ENCODE measurements at regions not wholly inside any gene's neighbourhood (a gene's known extent, or its start where the extent isn't known, plus 50 kb on each side); places are given as distances from the start of the nearest gene placed in this dataset.

DNA sequence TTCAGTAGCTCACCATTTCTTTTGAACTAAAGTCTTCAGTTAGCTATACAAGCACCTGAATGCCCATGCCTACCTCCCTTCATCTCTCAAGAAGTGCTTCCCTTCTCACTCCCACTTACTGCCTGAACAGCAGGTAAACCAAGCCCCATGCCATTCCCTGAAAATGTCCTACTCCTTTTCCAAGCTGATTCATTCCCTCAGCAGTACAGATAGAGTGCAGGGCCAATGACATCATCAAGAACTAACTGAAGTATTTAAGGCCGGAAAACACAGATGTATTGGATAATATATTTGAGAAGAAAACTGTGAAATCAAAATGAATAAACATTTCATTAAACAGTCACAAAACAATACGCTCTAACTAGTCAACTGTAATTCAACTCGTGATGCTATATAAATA, 478.8 kb upstream of the CDH11 start:
- WGBS (ENCODE audit: low lambda C conversion rate): 17% methylated on average over 3 of the region's 3 CpGs
- H3K36me3 ChIP-seq (replicated peaks in 1 of 2; ENCODE audit: control insufficient read depth in 1 of 2, insufficient read depth in 2 of 2, low read length in 2 of 2): no peaks in the 10 kb centered on the region
- POLR2A ChIA-PET: no interaction called here
- no peak overlapping the region for H3K4me3 ChIP-seq (replicated peaks in 1 of 3; ENCODE audit: insufficient read depth in 1 of 3, low read depth in 2 of 3, low read length in 3 of 3)
- H3K4me1 ChIP-seq (ENCODE audit: insufficient read depth, low read length): no peaks in the 10 kb centered on the region
- DNase-seq (ENCODE audit: low spot score) (no peak), ATAC-seq (no peak), FAIRE-seq (no peak)
- H3K9ac ChIP-seq (ENCODE audit: insufficient read depth, low read depth, low read length): no peak overlapping the region
- no peaks in the 10 kb centered on the region for H4K20me1 ChIP-seq (ENCODE audit: insufficient read depth, low read length)
- H3K27me3 ChIP-seq (ENCODE audit: control insufficient read depth in 1 of 2, insufficient read depth in 2 of 2, low read length in 2 of 2): no peaks in the 10 kb centered on the region
- intact Hi-C loops (cut with micrococcal nuclease; ENCODE audit: unreplicated experiment): no loop called here
- in situ Hi-C loops (cut with HindIII; ENCODE audit: extremely low pct_ligation_motif_present, low pct_unique_long_range_greater_than_20kb): no loop called here
- no peaks in the 10 kb centered on the region for H3K79me2 ChIP-seq (ENCODE audit: insufficient read depth, low read length)
- BruUV-seq (replicated peaks): no TSS peak
- CTCF ChIA-PET (ENCODE audit: low intra/inter-chr PET ratio, low total read pairs): no interaction called here
- no peaks in the 10 kb centered on the region for H3K9me3 ChIP-seq (ENCODE audit: low read length)
- no peak overlapping the region for H3K27ac ChIP-seq (ENCODE audit: extremely low read length, insufficient read depth, low read length)
- TF ChIP-seq SKIL (CRISPR knock-in tag; IDR thresholded peaks at IDR 0.05; ENCODE audit: borderline replicate concordance) (no peak), ATF7 (IDR thresholded peaks at IDR 0.05) (peak; percentile 87), ATF7 (CRISPR knock-in tag; IDR thresholded peaks at IDR 0.05) (no peak), RCOR2 (CRISPR knock-in tag; IDR thresholded peaks at IDR 0.05) (no peak)
- no peak overlapping the region for H2AFZ ChIP-seq (ENCODE audit: low read length)
- H3K4me2 ChIP-seq (ENCODE audit: low read depth, low read length): no peak overlapping the region

GRCh38 chr16:65600046-65600445, 478.2 kb upstream of the CDH11 start:
- no TSS peak for BruUV-seq (replicated peaks)
- Histone ChIP-seq H3K4me1 (ENCODE audit: insufficient read depth, low read length) (no peaks in the 10 kb centered on the region), H2AFZ (ENCODE audit: low read length) (no peak overlapping the region), H3K27ac (ENCODE audit: extremely low read length, insufficient read depth, low read length) (no peak overlapping the region), H3K4me2 (ENCODE audit: low read depth, low read length) (no peak overlapping the region), H3K79me2 (ENCODE audit: insufficient read depth, low read length) (no peaks in the 10 kb centered on the region), H3K36me3 (replicated peaks in 1 of 2; ENCODE audit: control insufficient read depth in 1 of 2, insufficient read depth in 2 of 2, low read length in 2 of 2) (no peaks in the 10 kb centered on the region), H3K9ac (ENCODE audit: insufficient read depth, low read depth, low read length) (no peak overlapping the region), H3K4me3 (replicated peaks in 1 of 3; ENCODE audit: insufficient read depth in 1 of 3, low read depth in 2 of 3, low read length in 3 of 3) (no peak overlapping the region), H4K20me1 (ENCODE audit: insufficient read depth, low read length) (no peaks in the 10 kb centered on the region), H3K9me3 (ENCODE audit: low read length) (no peaks in the 10 kb centered on the region), H3K27me3 (ENCODE audit: control insufficient read depth in 1 of 2, insufficient read depth in 2 of 2, low read length in 2 of 2) (no peaks in the 10 kb centered on the region)
- DNase-seq (ENCODE audit: low spot score) (no peak), FAIRE-seq (no peak), ATAC-seq (no peak)
- ChIA-PET POLR2A (no interaction called here), CTCF (ENCODE audit: low intra/inter-chr PET ratio, low total read pairs) (no interaction called here)
- in situ Hi-C loops (cut with HindIII; ENCODE audit: extremely low pct_ligation_motif_present, low pct_unique_long_range_greater_than_20kb) (no loop called here), intact Hi-C loops (cut with micrococcal nuclease; ENCODE audit: unreplicated experiment) (no loop called here)
- 3% methylated on average over 4 of the region's 4 CpGs for WGBS (ENCODE audit: low lambda C conversion rate)
- no peak for TF ChIP-seq GPN1 (CRISPR knock-in tag; IDR thresholded peaks at IDR 0.05; ENCODE audit: borderline replicate concordance)
- TF ChIP-seq FOXJ3 (CRISPR knock-in tag; IDR thresholded peaks at IDR 0.05; ENCODE audit: borderline replicate concordance): no peak
- no peak for TF ChIP-seq HNF4G (IDR thresholded peaks at IDR 0.05; ENCODE audit: borderline replicate concordance, low read depth, low read length)
- no peak for TF ChIP-seq HNF4G (CRISPR knock-in tag; IDR thresholded peaks at IDR 0.05; ENCODE audit: borderline replicate concordance, low read depth)
- no peak for TF ChIP-seq ZNF446 (CRISPR knock-in tag; IDR thresholded peaks at IDR 0.05)
- no peak for TF ChIP-seq ZBTB7B (CRISPR knock-in tag; IDR thresholded peaks at IDR 0.05)
- TF ChIP-seq SMC3 (IDR thresholded peaks at IDR 0.05; ENCODE audit: low read length): no peak
- TF ChIP-seq KDM5B (CRISPR knock-in tag; IDR thresholded peaks at IDR 0.05; ENCODE audit: borderline replicate concordance): no peak
